HG03354 (cell line): ENCODE measurements at regions not wholly inside any gene's neighbourhood (a gene's known extent, or its start where the extent isn't known, plus 50 kb on each side); places are given as distances from the start of the nearest gene placed in this dataset.

ENCODE experiments used
- ATAC-seq: cut with Tn5 transposase; IDR thresholded peaks from one replicate; pipeline ENCODE4 v1.9.1; 2021; ENCODE audit warnings: mild to moderate bottlenecking; ENCODE audit not compliant: unreplicated experiment, poor library complexity, severe bottlenecking

- no peak for ATAC-seq
These were observed 88.2 kb upstream of the CXCL12 start for GRCh38 chr10:44473146-44473545.

GRCh38 chr10:44476409-44477045 is 91.6 kb upstream of the CXCL12 start:
- ATAC-seq, result no peak

- ATAC-seq, result no peak
These were observed 92.1 kb upstream of the CXCL12 start for GRCh38 chr10:44477046-44477425.

GRCh38 chr10:44478040-44478439 is 93.1 kb upstream of the CXCL12 start:
- no peak for ATAC-seq

- ATAC-seq, result no peak
These were observed 94.2 kb upstream of the CXCL12 start for GRCh38 chr10:44478876-44479705.

- no peak for ATAC-seq
These were observed 107.8 kb upstream of the CXCL12 start for GRCh38 chr10:44492678-44493077.

- ATAC-seq, result no peak
These were observed 113.3 kb upstream of the CXCL12 start for GRCh38 chr10:44498222-44498621.

- no peak for ATAC-seq
These were observed 115.6 kb upstream of the CXCL12 start for GRCh38 chr10:44500451-44500850.

- no peak for ATAC-seq
These were observed 121.5 kb upstream of the CXCL12 start for GRCh38 chr10:44506386-44506785.

GRCh38 chr10:44510379-44511115 is 125.7 kb upstream of the CXCL12 start:
- no peak for ATAC-seq

- no peak for ATAC-seq
These were observed 126.3 kb upstream of the CXCL12 start for GRCh38 chr10:44511166-44511565.

GRCh38 chr10:44511601-44512000 is 126.7 kb upstream of the CXCL12 start:
- ATAC-seq, result no peak

- no peak for ATAC-seq
These were observed 127.6 kb upstream of the CXCL12 start for GRCh38 chr10:44512431-44513022.

GRCh38 chr10:44513591-44513990 is 128.7 kb upstream of the CXCL12 start:
- no peak for ATAC-seq

GRCh38 chr10:44516891-44517290 is 132.0 kb upstream of the CXCL12 start:
- ATAC-seq, result no peak

- no peak for ATAC-seq
These were observed 132.7 kb upstream of the CXCL12 start for GRCh38 chr10:44517635-44518034.

- ATAC-seq, result no peak
These were observed 134.5 kb upstream of the CXCL12 start for GRCh38 chr10:44519361-44519760.

- no peak for ATAC-seq
These were observed 135.8 kb upstream of the CXCL12 start for GRCh38 chr10:44520651-44521050.

GRCh38 chr10:44539178-44539577 is 154.3 kb upstream of the CXCL12 start:
- ATAC-seq, result no peak

- ATAC-seq, result no peak
These were observed 167.8 kb upstream of the CXCL12 start for GRCh38 chr10:44552726-44553125.
